Loucy (cell line): ENCODE measurements at regions not wholly inside any gene's neighbourhood (a gene's known extent, or its start where the extent isn't known, plus 50 kb on each side); places are given as distances from the start of the nearest gene placed in this dataset.

Experiments used
- CTCF ChIP-seq: fragments of 200-600 bp; sonication (generic); conservative IDR thresholded peaks from 2 replicates; pipeline ENCODE4 v1.5.1; 2014; ENCODE audit warnings: mild to moderate bottlenecking, antibody characterized with exemption, low read length
- EZH2phosphoT487 ChIP-seq: fragments of 200-600 bp; IDR thresholded peaks from 2 replicates; pipeline ENCODE4 v1.6.1; 2018; ENCODE audit warnings: antibody characterized with exemption, mild to moderate bottlenecking, moderate library complexity, borderline replicate concordance

DNA sequence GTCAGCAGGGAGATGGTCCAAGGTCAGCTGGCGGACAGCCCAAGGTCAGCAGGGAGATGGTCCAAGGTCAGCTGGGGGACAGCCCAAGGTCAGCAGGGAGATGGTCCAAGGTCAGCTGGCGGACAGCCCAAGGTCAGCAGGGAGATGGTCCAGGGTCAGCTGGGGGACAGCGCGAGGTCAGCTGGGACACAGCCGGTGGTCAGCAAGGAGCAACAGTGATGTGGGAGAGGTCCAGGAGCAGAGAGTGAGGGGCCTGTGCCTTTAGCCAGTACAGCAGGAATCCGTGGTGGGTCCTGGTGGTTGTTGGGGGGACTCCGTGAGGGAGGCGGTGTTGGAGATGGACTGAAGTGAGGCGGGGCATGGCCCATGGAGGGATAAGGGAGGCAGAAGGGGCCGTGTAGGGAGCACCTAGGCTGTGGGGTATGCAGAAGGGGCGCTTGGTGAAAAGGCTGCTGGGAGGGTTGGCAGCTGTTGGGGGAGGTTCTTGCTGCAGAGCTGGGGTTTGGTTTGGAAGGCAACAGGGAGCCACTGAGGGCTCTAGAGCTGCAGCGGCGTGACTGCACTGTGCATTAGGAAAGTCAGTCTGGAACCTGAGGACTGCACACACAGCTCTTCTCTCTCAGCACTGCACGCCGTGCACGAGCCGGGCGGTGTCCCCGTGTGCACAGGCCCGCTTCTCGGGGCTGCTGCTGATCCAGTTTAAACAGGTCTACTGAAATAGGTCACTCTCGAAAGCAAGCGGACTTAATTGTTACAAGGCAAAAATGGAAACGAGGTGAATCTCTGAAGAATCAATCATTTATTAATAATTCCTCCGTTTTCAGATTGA is 76.2 kb upstream of the HDAC4 start:
- TF ChIP-seq CTCF (no peak), EZH2phosphoT487 (no peak)
